ENCODE measurements at regions not wholly inside any gene's neighbourhood (a gene's known extent, or its start where the extent isn't known, plus 50 kb on each side); places are given as distances from the start of the nearest gene placed in this dataset.

DNA sequence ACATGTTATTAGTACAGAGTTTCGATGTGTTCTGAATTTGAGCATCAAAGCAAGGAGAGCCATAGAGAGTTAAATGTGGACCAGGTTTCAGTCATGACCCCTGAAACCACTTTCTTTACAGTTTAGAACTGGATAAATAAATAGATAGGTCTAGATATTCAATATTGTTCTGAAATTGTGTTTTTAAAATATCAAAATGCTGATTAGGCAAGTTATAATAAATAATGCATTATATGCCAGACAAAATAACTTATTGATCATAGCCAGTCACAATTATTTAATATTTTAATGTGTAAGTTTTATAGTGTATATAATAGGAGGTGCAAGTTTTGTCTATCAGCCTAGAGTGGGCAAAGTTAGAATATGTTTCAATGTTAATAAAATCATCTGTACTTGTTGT is 569.5 kb downstream of the METTL15 start:
- DNase-seq (ENCODE audit: low spot score) = no peak

DNA sequence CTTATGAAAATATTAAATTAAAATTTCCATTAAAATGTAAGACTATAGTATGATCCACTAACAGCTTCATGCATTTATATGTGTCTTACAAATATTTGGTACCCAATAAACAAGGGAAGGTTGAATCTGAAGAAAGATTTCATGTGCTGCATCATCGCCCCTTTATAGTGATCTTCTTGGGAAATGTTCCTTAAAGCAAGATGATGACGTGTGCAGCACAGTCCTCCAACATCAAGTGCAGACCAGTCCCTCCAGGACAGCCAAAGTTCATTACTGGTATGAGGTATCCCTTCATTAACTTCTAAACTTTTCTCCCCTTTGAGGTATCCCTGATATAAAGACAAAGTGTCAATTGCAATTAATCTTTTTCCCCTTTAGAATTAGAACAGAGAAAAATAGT is 567.0 kb downstream of the METTL15 start:
- DNase-seq (ENCODE audit: low spot score) = no peak

DNA sequence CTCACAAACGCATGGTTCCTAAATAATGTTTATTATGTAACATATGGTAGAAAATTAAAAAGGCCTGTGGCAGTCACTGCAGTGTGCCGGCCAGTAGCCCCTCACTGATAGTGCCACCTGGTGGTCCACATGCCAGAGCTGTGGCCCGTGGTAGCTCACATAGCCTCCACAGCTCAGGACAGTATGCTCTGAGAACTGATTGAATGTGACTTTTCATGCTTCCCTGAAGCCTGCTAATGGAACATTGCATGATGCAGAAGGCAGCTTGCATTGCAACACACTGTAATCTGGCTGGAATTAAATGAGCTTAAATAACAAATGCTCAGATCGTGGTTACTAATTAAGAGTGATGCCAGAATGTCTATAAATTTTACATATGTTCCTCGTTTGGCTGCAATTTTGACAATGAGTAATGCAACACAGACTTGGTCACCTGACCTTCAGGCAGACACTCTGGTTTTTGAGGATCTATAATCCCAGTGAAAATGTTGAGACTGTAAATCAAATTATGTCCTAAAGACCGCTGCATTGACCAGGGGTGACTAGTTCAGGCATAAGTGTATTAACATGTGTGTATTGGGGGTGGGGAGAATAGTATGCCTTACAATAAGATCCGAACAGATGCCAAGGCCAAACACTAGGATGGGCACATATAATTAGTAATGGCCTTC is 566.4 kb downstream of the METTL15 start:
- no peak for DNase-seq (ENCODE audit: low spot score)

DNA sequence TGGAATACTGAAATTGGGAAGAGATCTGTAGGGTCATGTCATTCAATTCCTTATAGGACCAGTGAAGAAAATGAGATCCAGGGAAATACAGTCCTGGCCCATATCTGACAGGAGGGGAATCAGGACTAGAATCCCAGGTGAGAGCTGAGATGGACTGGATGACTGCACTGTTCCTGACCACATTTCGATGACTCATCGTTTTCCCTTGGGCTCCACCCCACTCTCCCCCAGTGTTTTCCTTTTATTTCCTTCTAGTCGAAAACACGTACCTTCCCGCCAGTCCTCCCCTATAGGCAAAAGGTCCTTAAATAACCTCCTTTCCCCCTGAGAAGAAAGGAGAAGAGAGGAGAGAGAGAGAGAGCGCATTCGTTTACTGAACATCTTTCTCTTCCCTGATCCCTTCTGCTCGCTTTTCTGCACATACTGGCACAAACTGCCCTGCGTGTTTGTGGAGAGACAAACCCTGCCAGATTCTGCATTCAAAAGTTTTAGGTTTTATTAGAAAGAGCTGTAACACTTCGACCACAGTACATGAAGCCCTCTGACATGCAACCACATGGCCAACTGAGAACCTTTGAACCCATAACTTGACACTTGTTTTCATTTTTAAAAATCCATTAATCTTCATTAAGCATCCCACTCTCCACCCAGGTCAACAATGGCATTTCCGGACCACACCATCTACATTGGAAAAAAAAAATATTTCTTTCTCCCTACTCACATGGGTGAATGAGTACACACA is 565.7 kb downstream of the METTL15 start:
- DNase-seq (ENCODE audit: low spot score) = no peak

DNA sequence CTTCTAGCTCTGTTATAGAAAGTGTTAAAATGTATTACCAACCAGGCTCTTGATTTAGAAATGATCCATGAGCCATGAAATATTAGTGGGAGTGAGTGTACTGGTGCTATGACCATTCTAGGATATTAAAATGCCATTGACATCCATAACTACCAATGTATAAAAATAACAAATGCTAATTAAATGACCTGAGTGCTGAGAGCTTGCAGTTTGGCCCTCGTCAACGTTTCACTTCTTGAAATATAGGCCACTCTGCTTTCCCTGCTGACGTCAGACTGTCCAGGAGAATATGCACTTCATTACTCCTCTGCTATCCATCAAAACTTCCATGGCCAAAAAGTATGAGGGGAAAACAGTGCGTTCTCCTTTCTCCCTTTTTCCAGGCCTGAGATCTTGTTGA is 563.1 kb downstream of the METTL15 start:
- no peak for DNase-seq (ENCODE audit: low spot score)

DNA sequence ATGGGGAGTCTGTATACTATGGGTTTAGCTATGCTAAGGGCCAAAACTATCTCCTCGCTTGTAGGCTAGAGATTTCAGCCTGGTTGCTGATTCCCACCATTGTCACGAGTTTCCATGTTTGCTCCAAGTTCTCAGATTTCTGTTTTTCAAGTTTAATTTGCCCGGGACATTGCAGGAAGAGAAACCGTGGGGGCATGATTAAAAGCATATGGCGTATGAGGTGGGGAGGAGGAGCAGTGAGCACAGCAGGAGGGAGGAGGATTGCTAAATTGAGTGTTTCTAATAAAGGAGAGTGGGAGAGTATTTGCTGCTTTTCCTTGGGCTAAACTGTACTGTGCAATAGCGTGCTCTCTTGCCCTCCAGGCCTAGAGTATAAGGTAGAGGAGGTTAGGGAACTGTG is 558.4 kb downstream of the METTL15 start:
- DNase-seq (ENCODE audit: low spot score) = no peak

DNA sequence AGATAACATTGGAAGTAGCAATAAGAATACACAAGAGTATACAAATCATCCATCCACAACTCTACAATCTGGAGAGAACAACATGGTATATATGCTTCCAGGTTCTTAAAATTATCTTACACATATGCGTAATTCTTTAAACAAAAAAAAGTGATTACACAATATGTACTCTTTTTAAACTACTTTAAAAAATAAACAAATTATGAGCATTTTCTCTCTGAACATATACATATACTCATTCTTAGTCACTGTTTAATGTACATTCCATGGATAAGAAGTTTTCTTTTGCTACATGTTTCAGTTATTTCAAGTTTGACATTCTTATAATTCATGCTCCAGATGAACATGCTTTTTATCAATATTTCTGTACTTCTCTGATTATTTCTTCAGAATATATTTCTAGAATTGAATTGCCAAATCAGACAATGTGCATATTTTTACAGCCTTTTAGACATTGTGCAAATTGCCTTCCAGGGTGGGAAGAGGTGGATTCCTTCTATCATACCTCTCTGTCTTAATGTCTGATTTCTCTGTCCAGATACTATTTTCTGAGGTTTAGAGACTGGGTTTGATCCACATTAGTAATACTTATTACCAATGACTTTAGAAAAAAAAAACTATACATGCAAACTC is 551.6 kb downstream of the METTL15 start:
- DNase-seq (ENCODE audit: low spot score) = no peak

DNA sequence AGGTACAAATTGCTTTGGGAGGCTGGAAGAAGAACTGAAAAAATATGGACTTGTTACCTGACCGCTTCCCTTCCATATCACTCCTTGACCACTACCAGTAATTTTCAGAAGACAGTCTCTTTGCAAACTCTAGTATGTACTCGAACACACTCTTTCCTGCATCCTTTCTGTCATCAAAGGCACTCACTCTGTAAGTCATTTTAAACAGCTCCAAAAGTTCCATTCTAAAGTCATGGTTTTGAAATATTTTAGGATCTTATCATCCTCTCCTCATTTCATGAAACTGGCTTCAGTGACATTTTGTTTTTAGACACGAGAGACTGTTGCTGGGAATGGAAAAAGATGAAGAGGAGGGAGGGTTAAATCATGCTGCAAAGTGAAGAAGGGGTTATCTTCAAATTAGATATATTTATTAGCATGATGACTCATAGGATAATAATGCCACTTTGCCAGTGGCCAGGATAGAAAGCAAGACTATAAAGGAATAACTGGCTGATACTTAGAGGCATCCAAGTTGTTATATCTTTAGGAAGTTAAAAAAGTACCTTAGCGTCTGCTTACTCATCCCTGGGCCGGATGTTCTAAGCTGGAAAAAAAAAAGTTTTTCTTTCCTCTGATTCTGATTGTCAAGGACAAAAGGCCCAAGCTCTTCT is 549.3 kb downstream of the METTL15 start:
- peak; percentile 49 for DNase-seq (ENCODE audit: low spot score)

DNA sequence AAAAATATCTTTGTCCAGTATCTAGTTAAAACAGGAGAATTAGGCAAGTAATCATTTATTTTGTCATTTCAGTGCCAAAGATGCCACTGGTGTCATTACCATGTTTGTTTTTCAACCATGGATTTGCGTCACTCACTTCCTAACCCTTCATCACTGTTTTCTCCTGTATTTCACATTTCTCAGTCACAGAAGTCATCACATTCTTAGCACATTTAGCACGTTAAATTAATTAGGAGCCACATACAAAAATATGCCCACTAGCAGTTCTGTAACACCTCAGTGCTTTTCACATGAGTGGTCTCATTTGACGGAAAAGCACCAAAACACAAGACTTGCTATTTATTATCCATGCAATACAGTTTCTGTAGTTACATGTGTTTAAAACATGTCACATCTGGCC is 546.0 kb downstream of the METTL15 start:
- DNase-seq (ENCODE audit: low spot score) = no peak

DNA sequence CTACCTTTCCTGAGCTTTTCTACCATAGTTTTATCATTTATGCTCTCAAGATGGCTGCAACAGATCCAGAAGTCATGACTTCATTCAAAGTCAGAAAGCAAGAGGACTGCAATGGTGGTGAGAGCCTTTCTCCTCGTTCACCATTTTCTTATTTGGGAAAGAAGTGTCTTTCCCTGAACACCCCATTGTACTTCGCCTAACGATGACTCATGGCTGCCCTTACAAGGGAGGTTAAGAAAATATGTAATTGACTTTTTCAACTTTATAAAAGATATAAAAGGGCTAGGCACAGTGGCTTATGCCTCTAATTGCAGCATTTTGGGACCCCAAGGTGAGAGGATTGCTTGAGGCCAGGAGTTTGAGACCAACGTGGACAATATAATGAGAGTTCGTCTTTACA is 541.7 kb downstream of the METTL15 start:
- DNase-seq (ENCODE audit: low spot score) = no peak

DNA sequence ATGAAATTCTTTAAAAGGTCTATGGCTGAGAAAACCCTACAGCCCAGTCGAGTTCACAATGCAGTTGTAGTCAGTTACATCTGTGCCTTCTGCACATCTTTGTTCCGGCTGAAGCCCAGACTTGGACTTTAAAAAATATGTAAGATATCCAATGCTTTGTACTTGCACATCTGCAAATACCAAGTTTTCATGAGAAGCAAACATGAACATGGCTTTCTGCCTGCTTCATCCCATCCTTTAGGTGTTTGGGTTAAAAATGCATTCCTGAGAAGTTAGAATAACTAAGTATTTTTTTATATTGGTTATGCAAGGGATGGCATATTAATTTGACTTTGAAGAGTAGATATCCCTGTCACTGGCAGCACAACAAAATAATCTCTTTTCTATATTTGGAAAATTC is 528.4 kb downstream of the METTL15 start:
- DNase-seq (ENCODE audit: low spot score) = no peak

DNA sequence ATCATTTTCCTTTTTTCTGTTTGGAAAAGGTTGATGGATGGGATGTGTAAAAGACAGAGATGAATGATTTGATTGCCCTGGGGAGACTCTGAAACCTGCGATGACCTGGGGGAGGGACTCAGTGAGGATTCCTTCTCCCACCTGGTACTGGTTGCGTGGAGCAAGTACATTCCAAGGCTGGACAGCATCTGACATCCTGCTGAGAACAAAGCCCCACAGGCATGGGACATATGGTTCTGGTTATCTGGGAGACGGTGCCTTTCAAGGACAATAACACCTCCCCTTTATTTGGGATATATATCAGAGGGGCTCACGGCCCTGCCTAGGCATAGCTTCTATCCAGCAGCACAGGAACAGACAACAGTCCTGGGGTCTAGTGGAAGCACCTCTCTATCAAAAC is 527.8 kb downstream of the METTL15 start:
- DNase-seq (ENCODE audit: low spot score) = no peak

DNA sequence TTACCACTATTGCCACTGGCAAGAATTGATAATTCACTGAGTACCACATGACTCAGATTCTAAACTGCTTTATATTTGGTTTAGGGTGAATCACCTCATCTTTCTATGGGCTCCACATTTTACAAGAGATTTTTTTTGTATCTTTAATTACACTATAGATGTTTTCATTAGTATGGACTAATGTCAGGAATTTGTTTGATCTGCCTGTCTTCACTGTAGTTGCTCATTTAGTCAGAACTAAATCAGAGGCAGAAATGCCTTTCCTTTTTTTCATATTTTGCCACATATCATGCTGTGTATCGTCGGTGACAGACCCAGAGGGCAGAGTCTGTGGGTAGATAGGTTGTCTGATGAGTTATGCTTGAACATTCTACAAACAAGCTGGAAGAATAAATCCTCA is 524.1 kb downstream of the METTL15 start:
- no peak for DNase-seq (ENCODE audit: low spot score)

DNA sequence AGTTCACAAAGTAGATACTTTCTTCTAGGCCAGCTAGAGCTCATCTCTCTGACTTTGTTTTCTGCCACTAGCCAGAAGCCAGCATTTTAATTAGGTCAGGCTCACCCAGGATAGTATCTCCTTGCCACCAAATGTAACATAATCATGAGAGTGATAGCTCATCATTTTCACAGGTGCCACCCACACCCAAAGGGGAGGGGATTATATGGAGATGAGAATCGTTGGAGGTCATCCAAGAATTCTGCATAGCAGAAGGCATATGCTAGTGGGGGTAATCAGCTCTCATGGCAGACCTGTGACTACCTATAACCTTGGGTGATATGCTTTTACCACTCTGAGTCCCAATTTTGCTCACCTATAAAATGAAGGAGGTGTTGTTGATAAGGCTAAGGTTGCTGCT is 523.0 kb downstream of the METTL15 start:
- DNase-seq (ENCODE audit: low spot score) = no peak

DNA sequence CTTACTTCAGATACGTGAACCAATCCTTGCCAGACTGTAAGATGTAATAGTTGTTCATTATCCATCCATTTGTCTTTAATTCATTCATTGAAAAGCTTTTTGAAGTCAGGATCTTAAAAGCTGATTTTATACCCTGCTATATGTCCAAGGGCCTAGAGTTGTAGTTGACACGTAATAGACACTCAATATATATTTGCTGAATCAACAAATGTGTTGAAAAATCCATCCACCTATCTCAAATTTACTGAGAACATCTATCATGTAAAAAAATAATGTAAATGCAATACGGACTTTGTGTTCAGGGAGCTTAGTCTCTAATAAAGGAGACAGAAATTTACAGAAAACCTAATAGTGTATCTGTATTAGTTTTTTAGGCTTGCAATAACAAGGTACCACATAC is 521.0 kb downstream of the METTL15 start:
- no peak for DNase-seq (ENCODE audit: low spot score)

DNA sequence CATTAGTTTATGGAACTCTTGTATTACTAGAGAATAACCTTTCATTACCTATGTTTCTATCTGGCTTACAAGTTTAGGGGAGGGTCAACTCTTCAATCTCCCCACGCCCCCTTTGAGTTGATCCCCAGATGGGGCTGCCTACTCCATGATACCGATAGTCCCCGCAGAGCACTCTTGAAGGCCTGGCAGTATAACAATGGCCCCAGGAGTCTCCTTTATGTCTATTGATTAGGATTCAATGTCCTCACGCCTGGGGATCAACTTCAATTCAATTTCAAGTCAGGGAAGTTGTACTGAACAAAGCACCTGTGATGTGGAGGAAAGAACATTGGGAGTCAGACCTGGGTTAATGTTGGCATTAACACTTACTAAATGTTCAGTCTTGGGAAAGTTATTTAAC is 520.2 kb downstream of the METTL15 start:
- no peak for DNase-seq (ENCODE audit: low spot score)

DNA sequence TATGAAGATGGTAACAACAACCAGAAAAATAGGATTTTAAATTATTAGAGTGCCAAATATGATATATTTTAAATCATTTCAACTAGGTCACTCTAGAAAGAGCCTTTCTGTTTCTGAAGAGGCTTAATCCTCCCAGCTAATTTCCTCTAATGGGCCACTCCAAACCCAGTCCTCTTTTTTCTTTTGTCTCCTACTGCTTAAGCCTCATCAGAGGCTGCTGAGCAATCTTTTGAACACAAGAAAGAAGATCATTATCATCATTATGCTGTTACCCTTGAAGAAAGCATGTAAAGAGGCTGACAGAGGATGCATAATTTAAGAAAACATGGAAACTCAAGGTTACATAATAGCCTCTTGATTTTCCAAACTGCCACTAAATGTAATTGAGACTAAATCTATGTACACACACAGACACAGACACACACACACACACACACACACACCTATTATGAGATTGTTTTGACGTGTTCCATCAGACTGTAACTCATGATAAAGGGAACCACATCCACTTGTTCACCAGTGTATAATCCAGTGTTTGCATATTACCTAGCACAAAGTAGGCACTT is 519.6 kb downstream of the METTL15 start:
- no peak for DNase-seq (ENCODE audit: low spot score)

DNA sequence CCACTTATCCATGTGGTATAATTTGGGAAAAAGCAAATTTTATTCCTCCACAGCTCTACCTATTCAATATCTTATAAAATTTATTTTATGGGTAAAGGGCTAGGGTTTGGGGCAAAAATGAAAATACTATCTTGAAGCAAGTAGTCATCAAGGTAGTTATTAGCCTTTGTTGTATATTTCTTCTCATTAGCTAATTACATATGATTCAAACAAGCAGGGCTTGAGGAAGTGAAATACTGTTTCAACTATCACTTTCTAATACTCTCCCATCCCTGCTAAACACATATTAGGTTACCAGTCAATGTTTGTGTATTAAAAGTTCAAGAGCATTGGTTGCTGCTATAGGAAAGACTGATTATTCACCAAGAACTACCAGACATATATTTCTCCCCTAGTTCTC is 517.3 kb downstream of the METTL15 start:
- no peak for DNase-seq (ENCODE audit: low spot score)

DNA sequence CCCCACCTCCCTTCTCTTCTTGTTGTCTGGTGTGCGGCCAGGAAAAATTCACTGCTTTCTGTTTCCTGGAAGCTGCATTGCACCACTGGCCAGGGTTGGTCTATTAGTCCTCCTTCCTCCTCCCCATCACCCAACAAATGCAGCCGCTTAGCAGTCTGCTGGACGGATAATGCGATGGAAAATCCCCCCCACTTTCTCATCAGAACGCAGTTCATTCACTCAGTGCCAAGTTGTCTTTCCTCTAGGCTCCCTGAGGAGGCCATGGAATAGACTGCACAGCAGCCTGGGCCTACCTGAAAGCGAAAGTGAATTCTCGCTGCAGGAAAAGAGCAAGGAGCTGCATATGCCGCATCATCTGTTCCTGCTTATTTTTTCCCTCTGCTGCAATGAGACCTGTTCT is 513.6 kb downstream of the METTL15 start:
- no peak for DNase-seq (ENCODE audit: low spot score)

DNA sequence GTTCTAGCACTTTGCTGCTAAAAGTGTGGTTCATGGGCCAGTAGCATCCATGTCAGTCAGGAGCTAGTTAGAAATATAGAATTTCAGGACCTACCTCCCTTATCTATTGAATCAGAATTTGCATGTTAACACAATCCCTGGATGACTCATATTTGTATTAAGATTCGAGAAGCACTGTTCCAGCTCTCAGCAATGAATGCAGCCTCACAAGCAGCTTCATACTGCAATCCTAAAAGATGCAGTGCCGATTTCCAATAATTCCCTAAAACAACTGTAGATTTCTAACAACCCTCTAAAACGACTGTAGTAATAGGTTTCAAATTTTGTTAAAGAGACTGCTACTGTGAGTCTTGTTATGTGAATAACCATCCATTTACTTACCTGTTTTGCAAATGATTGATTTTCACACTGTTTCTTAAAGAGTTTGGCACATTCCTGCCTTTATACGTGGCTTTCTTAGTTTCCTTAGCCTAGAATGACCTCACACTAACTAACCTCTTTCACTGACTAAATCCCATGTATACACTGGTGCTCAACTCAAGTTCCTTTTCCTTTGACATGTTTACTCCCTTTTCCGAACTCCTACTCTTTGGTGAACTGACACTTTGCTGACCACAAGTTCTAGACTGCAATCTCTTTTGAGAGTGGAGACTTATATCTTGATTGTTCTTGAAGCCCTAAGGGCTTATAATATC is 511.8 kb downstream of the METTL15 start:
- peak; percentile 26 for DNase-seq (ENCODE audit: low spot score)

DNA sequence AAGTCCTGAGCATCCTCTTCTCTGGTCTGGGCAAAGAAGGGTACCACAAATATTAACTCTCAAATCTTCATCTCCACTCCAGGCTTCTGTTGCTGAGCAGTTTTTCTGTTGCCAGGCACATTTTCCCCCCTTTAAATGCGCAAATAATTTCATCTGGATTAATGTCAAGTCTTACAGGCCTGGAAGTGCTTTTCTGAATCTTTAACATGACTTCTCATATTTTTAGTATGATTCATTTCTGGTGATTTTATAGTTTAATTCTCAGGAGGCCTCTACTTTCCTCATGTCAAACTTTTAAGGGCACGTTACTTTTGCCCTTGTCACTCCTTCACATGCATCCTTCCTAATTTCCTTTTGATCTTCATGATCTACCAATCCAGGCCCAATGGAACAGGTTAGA is 510.2 kb downstream of the METTL15 start:
- DNase-seq (ENCODE audit: low spot score) = no peak

Measured in COLO829 (cell line).